HCT116 (cell line): ENCODE measurements at regions not wholly inside any gene's neighbourhood (a gene's known extent, or its start where the extent isn't known, plus 50 kb on each side); places are given as distances from the start of the nearest gene placed in this dataset.

Experiments used
- CEBPB ChIP-seq: IDR thresholded peaks from 2 replicates; pipeline ENCODE4 v1.6.1; 2012; ENCODE audit warnings: low read depth
- CTCF ChIP-seq, 3 experiments: fragments of 200-600 bp in 1 of 3; sonication (generic) in 1 of 3; IDR thresholded peaks in 2 of 3; conservative IDR thresholded peaks in 1 of 3; 2 replicates each; pipeline ENCODE4 v1.5.1; 2012 to 2017; ENCODE audit warnings: low read depth in 2 of 3, low read length in 2 of 3, antibody characterized with exemption in 1 of 3, borderline replicate concordance in 1 of 3, control low read depth in 1 of 3, mild to moderate bottlenecking in 1 of 3, mixed read lengths in 1 of 3, mixed run types in 1 of 3, moderate library complexity in 1 of 3; ENCODE audit not compliant: insufficient read depth in 1 of 3
- EGR1 ChIP-seq: IDR thresholded peaks from 2 replicates; pipeline ENCODE4 v1.6.1; 2012; ENCODE audit warnings: low read depth
- EZH2 ChIP-seq: fragments of 200-600 bp; sonication (generic); IDR thresholded peaks from 2 replicates; pipeline ENCODE4 v1.6.1; 2017; ENCODE audit warnings: antibody characterized with exemption, mixed run types
- EZH2phosphoT487 ChIP-seq: fragments of 200-600 bp; IDR thresholded peaks from 2 replicates; pipeline ENCODE4 v1.6.1; 2018; ENCODE audit warnings: antibody characterized with exemption, borderline replicate concordance
- JUND ChIP-seq: IDR thresholded peaks from 2 replicates; pipeline ENCODE4 v1.6.1; 2012
- POLR2A ChIP-seq: IDR thresholded peaks from 2 replicates; pipeline ENCODE4 v1.7.0; 2011; ENCODE audit warnings: borderline replicate concordance; ENCODE audit not compliant: insufficient read depth, insufficient read length; ENCODE audit errors: extremely low read depth
- POLR2AphosphoS5 ChIP-seq: IDR thresholded peaks from 2 replicates; pipeline ENCODE4 v1.6.1; 2011; ENCODE audit warnings: mild to moderate bottlenecking, low read depth, low read length, moderate library complexity
- REST ChIP-seq: IDR thresholded peaks from 2 replicates; pipeline ENCODE4 v1.6.1; 2012; ENCODE audit warnings: low read depth
- ZBTB33 ChIP-seq: IDR thresholded peaks from 2 replicates; pipeline ENCODE4 v1.6.1; 2011; ENCODE audit warnings: mild to moderate bottlenecking, low read length, moderate library complexity; ENCODE audit not compliant: insufficient replicate concordance; ENCODE audit errors: extremely low read depth

- TF ChIP-seq CTCF (IDR thresholded peaks at IDR 0.05 in 2 of 3, conservative IDR thresholded peaks at IDR 0.05 in 1 of 3; ENCODE audit: borderline replicate concordance in 1 of 3, insufficient read depth in 1 of 3, low read depth in 2 of 3, low read length in 2 of 3), result no peak
- TF ChIP-seq EZH2phosphoT487, result no peak
- TF ChIP-seq ZBTB33, result no peak
- no peak for TF ChIP-seq CEBPB
- TF ChIP-seq JUND, result no peak
- TF ChIP-seq POLR2AphosphoS5, result no peak
- TF ChIP-seq POLR2A, result no peak
- no peak for TF ChIP-seq REST
- TF ChIP-seq EZH2, result no peak
- no peak for TF ChIP-seq EGR1
Measured at GRCh38 chr9:26508897-26509296, 383.7 kb downstream of the CAAP1 start.
